ENCODE measurements at regions not wholly inside any gene's neighbourhood (a gene's known extent, or its start where the extent isn't known, plus 50 kb on each side); places are given as distances from the start of the nearest gene placed in this dataset.

GRCh38 chr1:5670590-5671350, 321.5 kb downstream of the NPHP4 start:
- TF ChIP-seq CTCF (IDR thresholded peaks at IDR 0.05) (no peak), POLR2A (IDR thresholded peaks at IDR 0.05) (no peak)
- DNase-seq (ENCODE audit: low spot score in 2 of 2), result peak in 1 of 2 donors; percentile 56
- intact Hi-C loops (cut with DNase I; ENCODE audit: low total_unique reads), result no loop called here
- H3K4me3 ChIP-seq (ENCODE audit: low read depth, poor library complexity, severe bottlenecking), result no peak overlapping the region
- 60 to 61% methylated on average over 9 of the region's 9 CpGs for WGBS, 2 donors

- intact Hi-C loops (cut with DNase I; ENCODE audit: low total_unique reads), result no loop called here
- no peak overlapping the region for H3K4me3 ChIP-seq (ENCODE audit: low read depth, poor library complexity, severe bottlenecking)
- WGBS, 2 donors, result 40 to 46% methylated on average over 34 of the region's 34 CpGs
- peak in 1 of 2 donors; percentile 81 for DNase-seq (ENCODE audit: low spot score in 2 of 2)
- TF ChIP-seq CTCF (IDR thresholded peaks at IDR 0.05), result no peak
- TF ChIP-seq POLR2A (IDR thresholded peaks at IDR 0.05), result no peak
These were observed 324.5 kb downstream of the NPHP4 start for GRCh38 chr1:5667513-5668325.

GRCh38 chr1:5664906-5665875, 327.0 kb downstream of the NPHP4 start:
- intact Hi-C loops (cut with DNase I; ENCODE audit: low total_unique reads), result no loop called here
- TF ChIP-seq POLR2A (IDR thresholded peaks at IDR 0.05) (no peak), CTCF (IDR thresholded peaks at IDR 0.05) (no peak)
- peak in 1 of 2 donors; percentile 67 for DNase-seq (ENCODE audit: low spot score in 2 of 2)
- WGBS, 2 donors, result 76 to 80% methylated on average over 10 of the region's 10 CpGs
- no peak overlapping the region for H3K4me3 ChIP-seq (ENCODE audit: low read depth, poor library complexity, severe bottlenecking)

- TF ChIP-seq POLR2A (IDR thresholded peaks at IDR 0.05) (no peak), CTCF (IDR thresholded peaks at IDR 0.05) (no peak)
- DNase-seq (ENCODE audit: low spot score in 2 of 2), result peak in 1 of 2 donors; percentile 63
- WGBS, 2 donors, result 85 to 87% methylated on average over 8 to 9 of the region's 9 CpGs
These were observed 328.0 kb downstream of the NPHP4 start for GRCh38 chr1:5664081-5664768.

GRCh38 chr1:5662744-5663126, 329.5 kb downstream of the NPHP4 start:
- WGBS, 2 donors, result 77 to 83% methylated on average over 5 of the region's 5 CpGs
- intact Hi-C loops (cut with DNase I; ENCODE audit: low total_unique reads), result no loop called here
- no peak for TF ChIP-seq CTCF (IDR thresholded peaks at IDR 0.05)
- TF ChIP-seq POLR2A (IDR thresholded peaks at IDR 0.05), result no peak
- no peak overlapping the region for H3K4me3 ChIP-seq (ENCODE audit: low read depth, poor library complexity, severe bottlenecking)
- DNase-seq (ENCODE audit: low spot score in 2 of 2), result peak in 1 of 2 donors; percentile 57

More at GRCh38 chr1:5664081-5664768, 328.0 kb downstream of the NPHP4 start:
- intact Hi-C loops (cut with DNase I; ENCODE audit: low total_unique reads), result no loop called here
- no peak overlapping the region for H3K4me3 ChIP-seq (ENCODE audit: low read depth, poor library complexity, severe bottlenecking)

Data from lower leg skin (tissue), 4 donors.